ENCODE measurements at regions not wholly inside any gene's neighbourhood (a gene's known extent, or its start where the extent isn't known, plus 50 kb on each side); places are given as distances from the start of the nearest gene placed in this dataset.

DNA sequence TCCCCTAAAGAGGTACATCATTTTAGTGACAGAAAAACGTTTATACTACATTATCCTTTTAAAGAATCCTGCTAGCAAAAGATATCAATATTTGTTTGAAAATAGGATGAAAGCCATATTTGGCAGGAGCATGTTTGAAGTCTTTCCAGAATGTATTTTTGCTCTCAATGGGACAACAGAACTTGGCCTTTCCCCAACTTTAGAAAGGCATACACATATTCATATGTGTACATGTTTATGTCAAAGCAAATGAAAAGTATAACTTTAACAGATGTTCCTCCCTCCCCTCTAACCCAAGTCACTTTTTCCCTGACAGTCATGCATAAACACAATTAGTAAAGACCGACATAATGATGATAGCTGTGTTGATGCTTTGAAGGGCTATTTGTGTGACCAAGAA lies 427.8 kb upstream of the CDH6 start:
- Mint-ChIP-seq H3K36me3 (ENCODE audit: low read depth) (no peaks in the 10 kb centered on the region), H3K27ac (no peak overlapping the region), H3K27me3 (ENCODE audit: low read depth) (no peaks in the 10 kb centered on the region), H3K9me3 (no peaks in the 10 kb centered on the region), H3K4me3 (no peak overlapping the region), H3K4me1 (no peaks in the 10 kb centered on the region)
- TF ChIP-seq, protein P1, sequence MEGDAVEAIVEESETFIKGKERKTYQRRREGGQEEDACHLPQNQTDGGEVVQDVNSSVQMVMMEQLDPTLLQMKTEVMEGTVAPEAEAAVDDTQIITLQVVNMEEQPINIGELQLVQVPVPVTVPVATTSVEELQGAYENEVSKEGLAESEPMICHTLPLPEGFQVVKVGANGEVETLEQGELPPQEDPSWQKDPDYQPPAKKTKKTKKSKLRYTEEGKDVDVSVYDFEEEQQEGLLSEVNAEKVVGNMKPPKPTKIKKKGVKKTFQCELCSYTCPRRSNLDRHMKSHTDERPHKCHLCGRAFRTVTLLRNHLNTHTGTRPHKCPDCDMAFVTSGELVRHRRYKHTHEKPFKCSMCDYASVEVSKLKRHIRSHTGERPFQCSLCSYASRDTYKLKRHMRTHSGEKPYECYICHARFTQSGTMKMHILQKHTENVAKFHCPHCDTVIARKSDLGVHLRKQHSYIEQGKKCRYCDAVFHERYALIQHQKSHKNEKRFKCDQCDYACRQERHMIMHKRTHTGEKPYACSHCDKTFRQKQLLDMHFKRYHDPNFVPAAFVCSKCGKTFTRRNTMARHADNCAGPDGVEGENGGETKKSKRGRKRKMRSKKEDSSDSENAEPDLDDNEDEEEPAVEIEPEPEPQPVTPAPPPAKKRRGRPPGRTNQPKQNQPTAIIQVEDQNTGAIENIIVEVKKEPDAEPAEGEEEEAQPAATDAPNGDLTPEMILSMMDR (IDR thresholded peaks at IDR 0.05; ENCODE audit: unreplicated experiment in 3 of 3) = no peak

DNA sequence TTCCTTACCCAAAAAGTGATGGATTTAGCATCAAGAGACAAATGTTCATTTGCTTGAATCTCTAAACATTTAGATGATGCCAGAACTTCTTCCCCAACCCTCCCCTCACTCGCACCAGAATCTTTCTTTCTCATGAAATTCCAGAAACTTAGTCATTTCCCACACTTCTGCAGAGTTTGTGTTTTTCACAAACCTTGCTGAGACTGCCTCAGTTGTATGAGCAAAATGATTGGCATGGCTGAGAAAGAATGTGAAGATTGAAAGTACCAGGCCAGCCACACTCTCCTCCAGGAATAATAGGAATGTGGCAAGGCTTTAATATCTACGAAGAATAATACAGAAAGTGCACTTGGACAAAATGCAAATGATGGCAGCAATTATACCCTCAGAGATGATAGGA lies 428.3 kb upstream of the CDH6 start:
- Mint-ChIP-seq H3K27ac (no peak overlapping the region), H3K36me3 (ENCODE audit: low read depth) (no peaks in the 10 kb centered on the region), H3K27me3 (ENCODE audit: low read depth) (no peaks in the 10 kb centered on the region), H3K9me3 (no peaks in the 10 kb centered on the region), H3K4me1 (no peaks in the 10 kb centered on the region), H3K4me3 (no peak overlapping the region)
- TF ChIP-seq, protein P1 (IDR thresholded peaks at IDR 0.05; ENCODE audit: unreplicated experiment in 3 of 3) = no peak

DNA sequence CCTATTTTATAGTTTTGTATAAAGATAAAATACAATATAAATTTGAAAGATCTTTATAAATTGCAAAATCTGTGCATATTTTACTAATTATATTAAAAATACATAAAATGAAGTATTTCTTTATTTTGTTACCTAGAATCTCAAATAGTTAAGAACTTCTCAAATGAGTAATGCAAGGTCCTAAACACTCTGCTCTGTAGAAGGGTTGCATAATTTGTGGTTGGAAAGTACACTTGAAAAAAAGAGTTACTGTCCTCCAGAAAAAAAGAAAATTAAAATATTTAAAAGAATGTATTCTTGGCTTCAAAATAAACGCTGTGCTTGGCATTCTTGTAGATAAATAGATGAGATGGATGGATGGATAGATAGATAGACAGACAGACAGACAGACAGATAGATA lies 428.8 kb upstream of the CDH6 start:
- Mint-ChIP-seq H3K9me3 (no peaks in the 10 kb centered on the region), H3K27me3 (ENCODE audit: low read depth) (no peaks in the 10 kb centered on the region), H3K4me1 (no peaks in the 10 kb centered on the region), H3K4me3 (no peak overlapping the region), H3K27ac (no peak overlapping the region), H3K36me3 (ENCODE audit: low read depth) (no peaks in the 10 kb centered on the region)
- TF ChIP-seq, protein P1 (IDR thresholded peaks at IDR 0.05; ENCODE audit: unreplicated experiment in 3 of 3) = no peak

DNA sequence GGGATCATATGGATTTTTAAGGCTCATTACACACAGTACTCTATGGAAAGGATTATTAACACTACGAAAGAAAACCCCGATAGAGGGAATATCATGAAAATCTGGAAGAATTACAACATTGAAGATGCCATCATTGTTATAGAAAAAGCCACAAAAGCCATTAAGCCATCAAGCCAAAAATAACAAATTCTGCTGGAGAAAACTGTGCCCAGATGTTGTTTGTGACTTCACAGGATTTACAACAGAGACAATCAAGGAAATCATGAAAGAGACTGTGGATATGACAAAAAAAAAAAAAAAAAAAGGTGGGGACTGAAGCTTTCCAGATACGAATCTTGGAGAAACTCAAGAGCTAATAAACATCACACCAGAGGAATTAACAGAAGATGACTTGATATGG lies 433.8 kb upstream of the CDH6 start:
- H3K36me3 Mint-ChIP-seq (ENCODE audit: low read depth) = no peaks in the 10 kb centered on the region
- no peaks in the 10 kb centered on the region for H3K4me1 Mint-ChIP-seq
- no peak overlapping the region for H3K27ac Mint-ChIP-seq
- no peaks in the 10 kb centered on the region for H3K27me3 Mint-ChIP-seq (ENCODE audit: low read depth)
- TF ChIP-seq, protein P1 (IDR thresholded peaks at IDR 0.05; ENCODE audit: unreplicated experiment in 3 of 3) = no peak
- no peaks in the 10 kb centered on the region for H3K9me3 Mint-ChIP-seq
- H3K4me3 Mint-ChIP-seq = no peak overlapping the region

DNA sequence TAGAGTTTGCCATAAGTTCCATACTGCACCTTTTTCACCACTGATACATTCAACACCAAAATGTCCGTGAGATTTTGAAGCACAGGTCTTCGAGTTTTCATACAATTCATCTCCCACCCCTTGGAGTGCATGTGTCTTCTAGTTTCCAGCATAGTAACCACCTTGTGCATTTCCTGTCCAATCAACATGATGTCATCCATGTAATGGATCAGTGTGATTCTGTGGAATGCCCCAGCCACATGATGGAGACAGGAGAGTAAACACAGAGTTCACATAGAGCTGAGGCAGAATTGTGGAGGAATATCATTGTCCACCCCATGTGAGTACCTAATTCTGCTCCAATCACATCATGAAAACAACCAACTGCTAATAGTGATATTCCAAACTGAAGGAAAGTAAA lies 441.5 kb upstream of the CDH6 start:
- H3K27ac Mint-ChIP-seq = no peak overlapping the region
- TF ChIP-seq, protein P1 (IDR thresholded peaks at IDR 0.05; ENCODE audit: unreplicated experiment in 3 of 3) = no peak
- no peaks in the 10 kb centered on the region for H3K36me3 Mint-ChIP-seq (ENCODE audit: low read depth)
- no peaks in the 10 kb centered on the region for H3K9me3 Mint-ChIP-seq
- no peak overlapping the region for H3K4me3 Mint-ChIP-seq
- H3K4me1 Mint-ChIP-seq = no peaks in the 10 kb centered on the region
- H3K27me3 Mint-ChIP-seq (ENCODE audit: low read depth) = no peaks in the 10 kb centered on the region

DNA sequence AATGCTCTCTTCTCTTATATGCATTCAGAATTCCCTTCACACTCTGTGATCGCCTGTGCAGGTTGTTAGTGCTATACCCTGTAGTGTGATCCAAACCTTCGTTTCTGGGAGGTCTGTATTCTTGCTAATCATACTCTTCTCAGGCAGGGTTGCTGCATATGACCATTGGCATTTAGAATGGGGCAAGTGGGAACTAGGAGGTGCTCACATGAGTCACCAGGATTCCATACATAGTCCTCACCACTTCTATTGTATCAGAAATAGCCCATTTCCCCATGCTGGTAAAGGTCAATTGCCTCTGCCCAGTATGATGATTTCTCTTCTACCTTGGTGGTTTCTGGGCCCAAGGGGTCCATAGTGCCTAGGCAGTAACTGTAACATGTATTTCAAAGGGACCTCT lies 443.5 kb upstream of the CDH6 start:
- Mint-ChIP-seq H3K36me3 (ENCODE audit: low read depth) (no peaks in the 10 kb centered on the region), H3K4me3 (no peak overlapping the region), H3K27me3 (ENCODE audit: low read depth) (no peaks in the 10 kb centered on the region), H3K9me3 (no peaks in the 10 kb centered on the region), H3K4me1 (no peaks in the 10 kb centered on the region), H3K27ac (no peak overlapping the region)
- TF ChIP-seq, protein P1 (IDR thresholded peaks at IDR 0.05; ENCODE audit: unreplicated experiment in 3 of 3) = no peak

Measured in nephron (organoid).